K562 (cell line): ENCODE measurements at regions not wholly inside any gene's neighbourhood (a gene's known extent, or its start where the extent isn't known, plus 50 kb on each side); places are given as distances from the start of the nearest gene placed in this dataset.

ENCODE experiments used
- ATAC-seq: fragments of 200-7000 bp; cut with Tn5 transposase; 3 replicates; pipeline ENCODE4 v1.9.1; 2020; ENCODE audit warnings: moderate library complexity
- BruUV-seq: library from RNA; stranded (reverse); fragments of 400-500 nt; replicated peaks from 2 replicates; lab custom pipeline; 2021; lab: Mats Ljungman, UMichigan
- CTCF ChIA-PET: fragments of 300-600 bp; formaldehyde crosslinking; extraction: SDS; loops from one replicate; lab custom pipeline; 2021; ENCODE audit warnings: low intra/inter-chr PET ratio; lab: Yijun Ruan, JAX
- POLR2A ChIA-PET: fragments of 300-600, 350-650 bp; sonication (Branson Sonifier 250); formaldehyde crosslinking; extraction: SDS; loops from one replicate; lab custom pipeline; 2021; ENCODE audit warnings: antibody characterized with exemption, inconsistent platforms; lab: Yijun Ruan, JAX
- DNase-seq, 4 experiments: peaks; one replicate each; pipeline versions ENCODE4 v3.0.0 to v3.0.0-alpha.2; 2011 to 2018; ENCODE audit warnings: low spot score in 3 of 4, mixed read lengths in 3 of 4; ENCODE audit errors: extremely low read depth in 1 of 4
- FAIRE-seq: peaks from 2 replicates; lab custom pipeline; 2011; peaks lifted over from hg19 to GRCh38; lab: Jason Lieb, UNC
- H2AFZ ChIP-seq: 2 replicates; pipeline ENCODE4 v1.6.0; 2011; ENCODE audit warnings: low read depth, low read length, control low read depth, inconsistent platforms
- H3K27ac ChIP-seq: fragments of 200-600 bp; 3 replicates; pipeline ENCODE4 v1.8.0; 2011; ENCODE audit warnings: low read depth, mild to moderate bottlenecking, control low read depth, inconsistent platforms, low read length, moderate library complexity, mixed read lengths; ENCODE audit errors: extremely low read depth
- H3K27me3 ChIP-seq, 2 experiments: fragments of 300-600 bp in 1 of 2; 2 replicates in 1 of 2; 3 replicates in 1 of 2; pipeline versions ENCODE4 v1.6.0 to v1.8.0; 2011; ENCODE audit warnings: inconsistent platforms in 2 of 2, low read length in 2 of 2, mild to moderate bottlenecking in 1 of 2, mixed read lengths in 1 of 2, moderate library complexity in 1 of 2; ENCODE audit not compliant: control insufficient read depth in 2 of 2, insufficient read depth in 2 of 2
- H3K36me3 ChIP-seq: fragments of 300-600 bp; 3 replicates; pipeline ENCODE4 v1.8.0; 2011; ENCODE audit warnings: mild to moderate bottlenecking, low read length, inconsistent platforms; ENCODE audit not compliant: control insufficient read depth, insufficient read depth
- H3K4me1 ChIP-seq, 2 experiments: fragments of 200-600 bp in 1 of 2; replicated peaks in 1 of 2; 2 replicates in 1 of 2; 3 replicates in 1 of 2; pipeline versions ENCODE4 v1.5.1 to v1.8.0; 2011; ENCODE audit warnings: inconsistent platforms in 2 of 2, low read length in 2 of 2, mild to moderate bottlenecking in 1 of 2, mixed read lengths in 1 of 2, moderate library complexity in 1 of 2; ENCODE audit not compliant: control insufficient read depth in 2 of 2, insufficient read depth in 2 of 2
- H3K4me2 ChIP-seq: 2 replicates; pipeline ENCODE4 v1.6.1; 2011; ENCODE audit warnings: low read length, control low read depth, inconsistent platforms, mixed read lengths; ENCODE audit not compliant: insufficient read depth
- H3K4me3 ChIP-seq: fragments of 200-600 bp; sonication (generic), shearing (Covaris generic); 2 replicates; pipeline ENCODE4 v1.5.1; 2016; ENCODE audit warnings: control low read depth, inconsistent platforms
- H3K79me2 ChIP-seq: fragments of 200-600 bp; 3 replicates; pipeline ENCODE4 v1.8.0; 2011; ENCODE audit warnings: low read length, inconsistent platforms; ENCODE audit not compliant: control insufficient read depth, insufficient read depth
- H3K9ac ChIP-seq, 2 experiments: 2 replicates each; pipeline versions ENCODE4 v1.6.0 to v1.6.1; 2011; ENCODE audit warnings: low read depth in 2 of 2, low read length in 2 of 2, control low read depth in 1 of 2, inconsistent platforms in 1 of 2, mild to moderate bottlenecking in 1 of 2, mixed read lengths in 1 of 2; ENCODE audit not compliant: insufficient read depth in 1 of 2
- H3K9me1 ChIP-seq: one replicate; pipeline ENCODE4 v1.6.0; 2011; ENCODE audit warnings: inconsistent platforms, mild to moderate bottlenecking, low read length, moderate library complexity; ENCODE audit not compliant: control insufficient read depth, insufficient read depth
- H3K9me3 ChIP-seq: replicated peaks from 2 replicates; pipeline ENCODE4 v1.5.1; 2011; ENCODE audit warnings: low read depth, low read length, inconsistent platforms; ENCODE audit not compliant: control insufficient read depth, insufficient read depth
- H4K20me1 ChIP-seq: replicated peaks from 2 replicates; pipeline ENCODE4 v1.6.1; 2011; ENCODE audit warnings: low read length, inconsistent platforms, mixed read lengths; ENCODE audit not compliant: control insufficient read depth, insufficient read depth
- ATF4 ChIP-seq: fragments of 450-650 bp; formaldehyde crosslinking; IDR thresholded peaks from 2 replicates; pipeline ENCODE4 v1.4.0; 2022; ENCODE audit warnings: mild to moderate bottlenecking, moderate library complexity
- CEBPG ChIP-seq, 3 experiments: fragments of 200-800 bp in 1 of 3; sonication (Bioruptor generic) in 1 of 3; sonication (generic) in 1 of 3; formaldehyde crosslinking in 1 of 3; IDR thresholded peaks in 2 of 3; conservative IDR thresholded peaks in 1 of 3; 2 replicates each; pipeline versions ENCODE4 v1.6.1 to v1.8.0; 2016 to 2022; ENCODE audit warnings: missing compliant biosample characterization in 2 of 3, missing genetic modification characterization in 2 of 3, mild to moderate bottlenecking in 1 of 3, missing genetic modification reagents in 1 of 3
- GATAD2A ChIP-seq: fragments of 450-650 bp; IDR thresholded peaks from 2 replicates; pipeline ENCODE4 v1.6.1; 2017
- KHSRP ChIP-seq: fragments of 450-650 bp; IDR thresholded peaks from 2 replicates; pipeline ENCODE4 v1.6.1; 2017
- POLR2B ChIP-seq: fragments of 450-650 bp; IDR thresholded peaks from 2 replicates; pipeline ENCODE4 v1.6.1; 2018; ENCODE audit warnings: low read depth; ENCODE audit not compliant: partially characterized antibody
- SPI1 ChIP-seq: IDR thresholded peaks from 2 replicates; pipeline ENCODE4 v1.6.1; 2011; ENCODE audit warnings: low read depth, low read length, control low read depth, borderline replicate concordance
- ZBTB1 ChIP-seq: sonication (generic); formaldehyde crosslinking; IDR thresholded peaks from 2 replicates; pipeline ENCODE4 v1.8.1; 2023; ENCODE audit warnings: missing genetic modification reagents, low read depth, mild to moderate bottlenecking, borderline replicate concordance
- WGBS: fragments of 100-300 bp; shearing (Covaris generic); methylation state at CpG from one replicate; pipeline ENCODE4 v1.1.6; 2016; ENCODE audit warnings: low coverage, mixed read lengths; ENCODE audit not compliant: insufficient coverage; ENCODE audit errors: missing lambda C conversion rate; 5-methylcytosine and 5-hydroxymethylcytosine counted together
- in situ Hi-C: fragments of 300-500 bp; cut with MboI; formaldehyde crosslinking; loops from 4 replicates; pipeline ENCODE4 v1.15.0; 2018; ENCODE audit warnings: inconsistent platforms, mixed read lengths
- intact Hi-C: fragments of 100-400 bp; cut with micrococcal nuclease; formaldehyde crosslinking; loops from 2 replicates; pipeline ENCODE4 v1.14.2; 2022
- TF ChIP-seq, protein P1 (sequence below), 2 experiments: fragments of 450-650 bp in 1 of 2; sonication (generic) in 1 of 2; formaldehyde crosslinking in 1 of 2; IDR thresholded peaks in 1 of 2; conservative IDR thresholded peaks in 1 of 2; 2 replicates each; pipeline versions ENCODE4 v1.6.1 to v1.8.1; 2016 to 2023; ENCODE audit warnings: mild to moderate bottlenecking in 2 of 2, moderate library complexity in 2 of 2, inconsistent platforms in 1 of 2, missing genetic modification reagents in 1 of 2

- TF ChIP-seq, protein P1, sequence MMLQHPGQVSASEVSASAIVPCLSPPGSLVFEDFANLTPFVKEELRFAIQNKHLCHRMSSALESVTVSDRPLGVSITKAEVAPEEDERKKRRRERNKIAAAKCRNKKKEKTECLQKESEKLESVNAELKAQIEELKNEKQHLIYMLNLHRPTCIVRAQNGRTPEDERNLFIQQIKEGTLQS (IDR thresholded peaks at IDR 0.05): peak; percentile 65; the same call in 1 of the 2 replicates
- TF ChIP-seq, protein P1 (CRISPR knock-in tag; conservative IDR thresholded peaks at IDR 0.05): no peak
- TF ChIP-seq ATF4 (CRISPR knock-in tag) (0 out of 2 replicates have a peak, but pooled peaks have one; percentile 45), CEBPG (CRISPR knock-in tag; IDR thresholded peaks at IDR 0.05) (peak; percentile 36; the same call in 1 of the 2 replicates), CEBPG (tag; conservative IDR thresholded peaks at IDR 0.05 in 1 of 2, IDR thresholded peaks at IDR 0.05 in 1 of 2) (peak; percentile 60 to 78)
Observed at GRCh38 chr4:126354784-126355183, 1040.0 kb downstream of the FAT4 start (continued).

- no TSS peak for BruUV-seq
- CTCF ChIA-PET: no interaction called here
- no peak overlapping the region for H3K9ac ChIP-seq
- 6% methylated on average over 2 of the region's 2 CpGs for WGBS
- H3K4me1 ChIP-seq: no peaks in the 10 kb centered on the region; a peak in 1 of 5 replicates
- in situ Hi-C loops (no loop called here), intact Hi-C loops (no loop called here)
- no peak overlapping the region for H2AFZ ChIP-seq
- no peaks in the 10 kb centered on the region for H4K20me1 ChIP-seq
- no peaks in the 10 kb centered on the region for H3K9me3 ChIP-seq
- H3K4me2 ChIP-seq: no peak overlapping the region
- TF ChIP-seq KHSRP (no peak), SPI1 (no peak), GATAD2A (no peak), POLR2B (no peak), ZBTB1 (CRISPR knock-in tag) (no peak)
- no peaks in the 10 kb centered on the region for H3K36me3 ChIP-seq
- no peak overlapping the region for H3K4me3 ChIP-seq
- DNase-seq (no peak), ATAC-seq (no peak), FAIRE-seq (no peak)
- H3K79me2 ChIP-seq: no peaks in the 10 kb centered on the region
- H3K9me1 ChIP-seq: no peaks in the 10 kb centered on the region
- no peak overlapping the region for H3K27ac ChIP-seq
- POLR2A ChIA-PET: no interaction called here
- H3K27me3 ChIP-seq: no peaks in the 10 kb centered on the region
Observed at GRCh38 chr4:126358041-126358440, 1043.3 kb downstream of the FAT4 start.
